B cell (primary cell): ENCODE measurements at regions not wholly inside any gene's neighbourhood (a gene's known extent, or its start where the extent isn't known, plus 50 kb on each side); places are given as distances from the start of the nearest gene placed in this dataset.

Source experiments
- ATAC-seq: fragments of 200-7000 bp; cut with Tn5 transposase; one replicate; pipeline ENCODE4 v1.10.0; 2021; ENCODE audit warnings: low read depth, mild to moderate bottlenecking, moderate number of reproducible peaks, moderate library complexity
- CTCF ChIA-PET: fragments of 350-600 bp; sonication (Branson Sonifier 250); formaldehyde crosslinking; loops from one replicate; lab custom pipeline; 2021; ENCODE audit warnings: antibody characterized with exemption, inconsistent platforms; lab: Charles Lee
- POLR2A ChIA-PET: fragments of 350-600 bp; sonication (Branson Sonifier 250); formaldehyde crosslinking; loops from one replicate; lab custom pipeline; 2021; ENCODE audit warnings: antibody characterized with exemption; lab: Charles Lee
- DNase-seq: peaks from one replicate; pipeline ENCODE4 v3.0.0; 2013
- H2AFZ ChIP-seq: 2 replicates; pipeline ENCODE4 v1.6.1; 2012; ENCODE audit warnings: mild to moderate bottlenecking, low read depth, low read length; ENCODE audit not compliant: insufficient read depth, poor library complexity, severe bottlenecking
- H3K27ac ChIP-seq, 2 donors: 1 replicate in 1 of 2; 2 replicates in 1 of 2; pipeline ENCODE4 v1.5.1; 2012 to 2013; ENCODE audit warnings: low read length in 2 of 2, mild to moderate bottlenecking in 2 of 2, moderate library complexity in 1 of 2
- H3K27me3 ChIP-seq, 4 experiments: fragments of 200-600 bp in 1 of 4; sonication (generic) in 1 of 4; replicated peaks in 1 of 4; 1 replicate in 2 of 4; 2 replicates in 2 of 4; pipeline versions ENCODE4 v1.6.1 to v1.7.0; 2013 to 2016; ENCODE audit warnings: low read length in 3 of 4, mild to moderate bottlenecking in 2 of 4, mixed read lengths in 1 of 4, moderate library complexity in 1 of 4; ENCODE audit not compliant: insufficient read depth in 4 of 4, control insufficient read depth in 3 of 4; ENCODE audit errors: control extremely low read depth in 1 of 4
- H3K36me3 ChIP-seq, 2 experiments: replicated peaks in 1 of 2; 1 replicate in 1 of 2; 2 replicates in 1 of 2; pipeline versions ENCODE4 v1.6.1 to v1.7.1; 2013; ENCODE audit warnings: low read length in 1 of 2; ENCODE audit not compliant: insufficient read depth in 2 of 2, control insufficient read depth in 1 of 2; ENCODE audit errors: control extremely low read depth in 1 of 2, extremely low read depth in 1 of 2
- H3K4me1 ChIP-seq, 2 donors: fragments of 200-600 bp in 1 of 2; sonication (generic) in 1 of 2; 1 replicate in 1 of 2; 2 replicates in 1 of 2; pipeline versions ENCODE4 v1.5.1 to v1.6.1; 2013 to 2017; ENCODE audit warnings: low read length in 2 of 2; ENCODE audit not compliant: control insufficient read depth in 2 of 2, insufficient read depth in 2 of 2
- H3K4me2 ChIP-seq: replicated peaks from 2 replicates; pipeline ENCODE3; 2012; ENCODE audit warnings: mild to moderate bottlenecking, low read depth, low read length; ENCODE audit not compliant: poor library complexity, severe bottlenecking
- H3K4me3 ChIP-seq, 5 experiments: fragments of 200-600 bp in 1 of 5; sonication (generic) in 1 of 5; 1 replicate in 3 of 5; 2 replicates in 2 of 5; pipeline versions ENCODE4 v1.5.1 to v1.7.0; 2011 to 2016; ENCODE audit warnings: low read length in 4 of 5, mild to moderate bottlenecking in 4 of 5, low read depth in 2 of 5, control low read depth in 1 of 5, moderate library complexity in 1 of 5; ENCODE audit not compliant: insufficient read depth in 1 of 5; ENCODE audit errors: control extremely low read depth in 1 of 5, extremely low read depth in 1 of 5
- H3K79me2 ChIP-seq: fragments of 200-600 bp; sonication (generic); one replicate; pipeline ENCODE4 v1.6.0; 2016; ENCODE audit warnings: low read length; ENCODE audit not compliant: control insufficient read depth, insufficient read depth
- H3K9ac ChIP-seq: fragments of 200-600 bp; sonication (generic); 2 replicates; pipeline ENCODE4 v1.6.1; 2017; ENCODE audit warnings: mild to moderate bottlenecking, low read length, moderate library complexity
- H3K9me3 ChIP-seq, 3 donors: one replicate each; pipeline versions ENCODE4 v1.6.1 to v1.7.1; 2013; ENCODE audit warnings: low read length in 2 of 3; ENCODE audit not compliant: control insufficient read depth in 2 of 3, insufficient read depth in 1 of 3; ENCODE audit errors: control extremely low read depth in 1 of 3
- H4K20me1 ChIP-seq: 2 replicates; pipeline ENCODE4 v1.6.0; 2012; ENCODE audit warnings: mild to moderate bottlenecking, low read length; ENCODE audit not compliant: insufficient read depth, control insufficient read depth, poor library complexity, severe bottlenecking
- H3K27ac Mint-ChIP-seq: one replicate; pipeline ENCODE4 v1.8.0; 2021; ENCODE audit warnings: mixed read lengths
- H3K27me3 Mint-ChIP-seq: one replicate; pipeline ENCODE4 v1.8.0; 2021; ENCODE audit warnings: mixed read lengths
- H3K4me1 Mint-ChIP-seq: one replicate; pipeline ENCODE4 v1.8.0; 2021; ENCODE audit warnings: mixed read lengths
- H3K4me3 Mint-ChIP-seq: one replicate; pipeline ENCODE4 v1.8.0; 2021; ENCODE audit warnings: mixed read lengths
- H3K9me3 Mint-ChIP-seq: one replicate; pipeline ENCODE4 v1.8.0; 2022; ENCODE audit warnings: mixed read lengths; ENCODE audit not compliant: insufficient read depth
- EZH2 ChIP-seq: IDR thresholded peaks from 2 replicates; pipeline ENCODE4 v1.6.1; 2012; ENCODE audit warnings: borderline replicate concordance, low read depth, mild to moderate bottlenecking, moderate library complexity, low read length; ENCODE audit not compliant: insufficient read depth, poor library complexity, severe bottlenecking
- WGBS: methylation state at CpG from one replicate; pipeline ENCODE4 v1.1.5; 2013; ENCODE audit warnings: missing lambda C conversion rate; ENCODE audit not compliant: insufficient coverage; 5-methylcytosine and 5-hydroxymethylcytosine counted together
- intact Hi-C: fragments of 100-400 bp; cut with micrococcal nuclease; formaldehyde crosslinking; loops from one replicate; pipeline ENCODE4 v1.10.0; 2022
- TF ChIP-seq, protein P1 (sequence below): fragments of 200-600 bp; IDR thresholded peaks from one replicate; pipeline ENCODE4 v1.8.0; 2022; ENCODE audit warnings: antibody characterized with exemption, mild to moderate bottlenecking

DNA sequence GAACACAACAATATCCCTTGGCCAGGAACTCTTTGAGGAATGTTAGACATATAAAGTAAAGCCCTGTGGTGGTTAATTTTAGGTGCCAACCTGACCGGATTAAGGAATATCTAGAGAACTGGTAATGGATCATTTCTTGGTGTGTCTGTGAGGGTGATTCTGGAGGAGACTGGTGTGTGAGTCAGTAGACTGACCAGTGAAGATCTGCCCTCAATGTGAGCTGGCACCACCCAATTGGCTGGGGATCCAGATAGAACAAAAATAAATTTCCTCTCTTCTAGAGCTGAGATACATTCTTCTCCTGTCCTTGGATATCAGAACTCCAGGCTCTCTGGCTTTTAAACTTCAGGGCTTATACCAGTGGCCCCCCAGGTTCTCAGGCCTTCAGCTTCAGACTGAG is 56.2 kb upstream of the TNPO1 start:
- Histone ChIP-seq H3K9ac (no peak overlapping the region), H3K9me3 (no peaks in the 10 kb centered on the region), H3K4me1 (no peaks in the 10 kb centered on the region), H3K4me2 (no peak overlapping the region), H3K36me3 (no peaks in the 10 kb centered on the region), H3K79me2 (no peaks in the 10 kb centered on the region), H3K27me3 (peaks cover 0 to 4% (median 1%) of the 10 kb centered on the region in 4 experiments), H2AFZ (no peak overlapping the region), H3K4me3 (no peak overlapping the region), H4K20me1 (no peaks in the 10 kb centered on the region), H3K27ac (no peak overlapping the region)
- no peaks in the 10 kb centered on the region for H3K4me1 Mint-ChIP-seq
- H3K27ac Mint-ChIP-seq, result no peak overlapping the region
- intact Hi-C loops, result no loop called here
- no peak overlapping the region for H3K4me3 Mint-ChIP-seq
- TF ChIP-seq, protein P1, sequence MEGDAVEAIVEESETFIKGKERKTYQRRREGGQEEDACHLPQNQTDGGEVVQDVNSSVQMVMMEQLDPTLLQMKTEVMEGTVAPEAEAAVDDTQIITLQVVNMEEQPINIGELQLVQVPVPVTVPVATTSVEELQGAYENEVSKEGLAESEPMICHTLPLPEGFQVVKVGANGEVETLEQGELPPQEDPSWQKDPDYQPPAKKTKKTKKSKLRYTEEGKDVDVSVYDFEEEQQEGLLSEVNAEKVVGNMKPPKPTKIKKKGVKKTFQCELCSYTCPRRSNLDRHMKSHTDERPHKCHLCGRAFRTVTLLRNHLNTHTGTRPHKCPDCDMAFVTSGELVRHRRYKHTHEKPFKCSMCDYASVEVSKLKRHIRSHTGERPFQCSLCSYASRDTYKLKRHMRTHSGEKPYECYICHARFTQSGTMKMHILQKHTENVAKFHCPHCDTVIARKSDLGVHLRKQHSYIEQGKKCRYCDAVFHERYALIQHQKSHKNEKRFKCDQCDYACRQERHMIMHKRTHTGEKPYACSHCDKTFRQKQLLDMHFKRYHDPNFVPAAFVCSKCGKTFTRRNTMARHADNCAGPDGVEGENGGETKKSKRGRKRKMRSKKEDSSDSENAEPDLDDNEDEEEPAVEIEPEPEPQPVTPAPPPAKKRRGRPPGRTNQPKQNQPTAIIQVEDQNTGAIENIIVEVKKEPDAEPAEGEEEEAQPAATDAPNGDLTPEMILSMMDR, result no peak
- no peak for TF ChIP-seq EZH2
- peaks cover 22% of the 10 kb centered on the region for H3K27me3 Mint-ChIP-seq
- no CpG with 5 or more reads among the region's 1 CpG for WGBS
- DNase-seq (no peak), ATAC-seq (no peak)
- CTCF ChIA-PET, result no interaction called here
- POLR2A ChIA-PET, result no interaction called here
- no peaks in the 10 kb centered on the region for H3K9me3 Mint-ChIP-seq

DNA sequence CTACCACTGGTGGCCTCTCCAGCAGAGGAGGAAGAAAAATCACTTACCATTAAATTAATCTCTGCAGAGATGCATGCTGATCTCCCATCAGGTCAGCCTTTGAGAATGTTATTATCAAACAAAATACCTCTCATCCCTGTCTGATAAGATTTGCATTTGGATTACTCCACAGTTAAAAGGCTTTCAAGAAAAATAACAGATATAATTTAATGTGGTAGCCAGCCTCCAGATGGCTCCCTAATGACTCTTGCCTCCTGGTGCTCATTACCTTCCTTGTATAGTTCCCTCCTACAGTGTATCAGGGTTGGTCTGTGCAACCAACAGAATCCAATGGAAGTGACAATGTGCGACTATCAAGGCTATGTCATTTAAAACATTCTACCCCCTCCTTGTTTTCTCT is 63.6 kb upstream of the TNPO1 start:
- H3K4me2 ChIP-seq, result no peak overlapping the region
- intact Hi-C loops, result no loop called here
- H3K36me3 ChIP-seq, result no peaks in the 10 kb centered on the region
- H3K27me3 ChIP-seq, result peaks cover 0 to 3% (median 0%) of the 10 kb centered on the region in 4 experiments
- no peaks in the 10 kb centered on the region for H3K79me2 ChIP-seq
- POLR2A ChIA-PET, result no interaction called here
- no peaks in the 10 kb centered on the region for H3K9me3 ChIP-seq
- no peak overlapping the region for H3K4me3 ChIP-seq
- no peaks in the 10 kb centered on the region for H4K20me1 ChIP-seq
- no peak overlapping the region for H2AFZ ChIP-seq
- no peak for TF ChIP-seq EZH2
- TF ChIP-seq, protein P1, result no peak
- 100% methylated on average over 1 of the region's 1 CpG for WGBS
- ATAC-seq (no peak), DNase-seq (no peak)
- Mint-ChIP-seq H3K4me3 (no peak overlapping the region), H3K27ac (no peak overlapping the region), H3K4me1 (no peaks in the 10 kb centered on the region), H3K27me3 (peaks cover 7% of the 10 kb centered on the region), H3K9me3 (no peaks in the 10 kb centered on the region)
- CTCF ChIA-PET, result interaction anchor here (0.6 to 1.2 kb wide), 2 partner anchors 66 to 135 kb away, joined by 3 to 4 read pairs; no protein-coding TSS in a partner anchor
- H3K4me1 ChIP-seq, result no peaks in the 10 kb centered on the region
- H3K9ac ChIP-seq, result no peak overlapping the region
- no peak overlapping the region for H3K27ac ChIP-seq
